Adrenal gland (tissue), 5 donors: ENCODE measurements at regions not wholly inside any gene's neighbourhood (a gene's known extent, or its start where the extent isn't known, plus 50 kb on each side); places are given as distances from the start of the nearest gene placed in this dataset.

Experiments
- CTCF ChIP-seq, 6 experiments: fragments of 450-650 bp in 4 of 6; fragments of 200-600 bp in 2 of 6; sonication (generic) in 1 of 6; IDR thresholded peaks; 1 replicate in 5 of 6; 2 replicates in 1 of 6; pipeline versions ENCODE4 v1.5.1 to v1.8.0; 2016 to 2021; ENCODE audit warnings: antibody characterized with exemption in 6 of 6, mild to moderate bottlenecking in 2 of 6, moderate library complexity in 1 of 6
- POLR2A ChIP-seq, 2 donors: fragments of 450-650 bp; IDR thresholded peaks; one replicate each; pipeline ENCODE4 v1.6.1; 2017; ENCODE audit warnings: antibody characterized with exemption in 2 of 2, mild to moderate bottlenecking in 2 of 2, moderate library complexity in 1 of 2
- donor health status: DM: no; HTN: no; CAD: no.

GRCh38 chr20:61096463-61096862, 155.6 kb upstream of the CDH4 start:
- no peak for TF ChIP-seq CTCF (IDR thresholded peaks at IDR 0.05)
- no peak for TF ChIP-seq POLR2A (IDR thresholded peaks at IDR 0.05)
